Psoas muscle (tissue), 7 donors: ENCODE measurements at regions not wholly inside any gene's neighbourhood (a gene's known extent, or its start where the extent isn't known, plus 50 kb on each side); places are given as distances from the start of the nearest gene placed in this dataset.

Source experiments
- ATAC-seq, 4 donors: fragments of 200-7000 bp; cut with Tn5 transposase; one replicate each; pipeline ENCODE4 v1.9.1; 2020; ENCODE audit warnings: moderate library complexity in 3 of 4, mild to moderate bottlenecking in 2 of 4
- DNase-seq, 2 donors: peaks; one replicate each; pipeline ENCODE4 v3.0.0-alpha.2; 2020
- H3K27ac ChIP-seq: fragments of 200-600 bp; one replicate; pipeline ENCODE4 v1.8.0; 2022
- H3K27me3 ChIP-seq, 3 donors: fragments of 200-600 bp in 1 of 3; one replicate each; pipeline versions ENCODE4 v1.6.1 to v1.8.0; 2013 to 2022; ENCODE audit warnings: low read length in 2 of 3, mild to moderate bottlenecking in 2 of 3, moderate library complexity in 1 of 3; ENCODE audit not compliant: insufficient read depth in 3 of 3
- H3K36me3 ChIP-seq, 2 donors: fragments of 200-600 bp in 1 of 2; one replicate each; pipeline versions ENCODE4 v1.6.1 to v1.8.0; 2013 to 2022; ENCODE audit warnings: low read depth in 1 of 2, mild to moderate bottlenecking in 1 of 2, moderate library complexity in 1 of 2; ENCODE audit not compliant: insufficient read depth in 1 of 2
- H3K4me1 ChIP-seq: fragments of 200-600 bp; one replicate; pipeline ENCODE4 v1.8.0; 2022
- H3K4me3 ChIP-seq: fragments of 200-600 bp; one replicate; pipeline ENCODE4 v1.8.0; 2022; ENCODE audit warnings: mild to moderate bottlenecking
- H3K9me3 ChIP-seq: fragments of 200-600 bp; one replicate; pipeline ENCODE4 v1.8.0; 2022
- WGBS, 3 donors: extraction: QIAGEN DNeasy Blood & Tissue Kit; methylation state at CpG; one replicate each; pipeline versions ENCODE4 v1.1.6 to v1.1.7; 2013; 5-methylcytosine and 5-hydroxymethylcytosine counted together
- intact Hi-C, 2 donors: fragments of 100-400 bp; cut with DNase I; formaldehyde crosslinking; loops; one replicate each; pipeline versions ENCODE4 v1.11.0 to v1.14.2; 2022
- TF ChIP-seq, protein P1 (sequence below): fragments of 200-600 bp; IDR thresholded peaks from one replicate; pipeline ENCODE4 v1.8.0; 2022; ENCODE audit warnings: antibody characterized with exemption
- donor health status: healthy with polysubstance abuse.
- donor health status: DM: no; HTN: no; CAD: no; lungs with moderate emphysema.
- donor health status: Bipolar disorder and iron deficiency.
- donor health status: healthy.
- donor health status: DM: yes; HTN: yes; CAD: no.
- donor health status: DM: no; HTN: no; CAD: no.
- donor health status: DM: yes; HTN: yes; CAD: no.

DNA sequence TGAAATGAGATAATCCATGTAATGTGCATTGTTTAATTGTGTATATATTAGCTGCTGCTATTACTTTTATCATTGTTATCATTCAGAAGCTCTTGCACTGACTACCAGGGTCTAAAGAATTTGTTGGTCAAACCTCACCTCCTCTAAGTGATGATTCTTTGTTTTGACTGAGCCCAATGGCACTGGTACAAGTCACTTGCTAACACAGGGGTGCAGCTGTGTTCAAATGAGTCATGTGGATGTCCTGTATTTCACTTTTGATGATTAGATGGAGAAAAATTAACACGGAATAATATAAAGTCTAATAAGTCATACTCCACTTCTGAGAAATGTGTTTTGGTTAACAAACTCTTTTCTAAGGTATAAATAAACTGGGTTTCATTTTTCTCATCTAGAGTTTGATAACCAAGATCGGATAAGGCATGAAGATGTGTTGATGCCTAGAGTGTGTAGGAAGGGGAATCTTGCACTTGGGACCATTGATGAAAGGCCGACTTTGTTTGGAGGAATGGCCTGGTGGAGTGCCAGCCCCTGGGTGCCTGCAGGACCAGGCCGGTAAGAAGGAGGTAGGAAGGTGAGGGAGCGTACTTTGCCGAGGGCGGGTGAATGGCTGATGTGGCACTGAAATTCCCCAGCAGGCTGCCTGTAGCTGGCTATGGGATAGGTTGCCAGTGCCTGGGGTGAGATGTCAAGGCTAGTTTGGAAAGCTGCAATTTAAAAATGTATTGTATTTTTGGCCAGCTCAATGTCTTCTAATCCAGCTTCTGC is 244.7 kb upstream of the ZPLD1 start:
- ATAC-seq = no peak
- Histone ChIP-seq H3K36me3 (no peaks in the 10 kb centered on the region), H3K4me3 (no peak overlapping the region), H3K27ac (no peak overlapping the region), H3K27me3 (no peaks in the 10 kb centered on the region), H3K4me1 (no peaks in the 10 kb centered on the region), H3K9me3 (no peaks in the 10 kb centered on the region)
- WGBS, 3 donors = 78 to 89% (median 81%) methylated on average over 7 of the region's 7 CpGs
- intact Hi-C loops = no loop called here
- peak in 1 of 2 donors; percentile 13 for DNase-seq
- TF ChIP-seq, protein P1, sequence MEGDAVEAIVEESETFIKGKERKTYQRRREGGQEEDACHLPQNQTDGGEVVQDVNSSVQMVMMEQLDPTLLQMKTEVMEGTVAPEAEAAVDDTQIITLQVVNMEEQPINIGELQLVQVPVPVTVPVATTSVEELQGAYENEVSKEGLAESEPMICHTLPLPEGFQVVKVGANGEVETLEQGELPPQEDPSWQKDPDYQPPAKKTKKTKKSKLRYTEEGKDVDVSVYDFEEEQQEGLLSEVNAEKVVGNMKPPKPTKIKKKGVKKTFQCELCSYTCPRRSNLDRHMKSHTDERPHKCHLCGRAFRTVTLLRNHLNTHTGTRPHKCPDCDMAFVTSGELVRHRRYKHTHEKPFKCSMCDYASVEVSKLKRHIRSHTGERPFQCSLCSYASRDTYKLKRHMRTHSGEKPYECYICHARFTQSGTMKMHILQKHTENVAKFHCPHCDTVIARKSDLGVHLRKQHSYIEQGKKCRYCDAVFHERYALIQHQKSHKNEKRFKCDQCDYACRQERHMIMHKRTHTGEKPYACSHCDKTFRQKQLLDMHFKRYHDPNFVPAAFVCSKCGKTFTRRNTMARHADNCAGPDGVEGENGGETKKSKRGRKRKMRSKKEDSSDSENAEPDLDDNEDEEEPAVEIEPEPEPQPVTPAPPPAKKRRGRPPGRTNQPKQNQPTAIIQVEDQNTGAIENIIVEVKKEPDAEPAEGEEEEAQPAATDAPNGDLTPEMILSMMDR = no peak

DNA sequence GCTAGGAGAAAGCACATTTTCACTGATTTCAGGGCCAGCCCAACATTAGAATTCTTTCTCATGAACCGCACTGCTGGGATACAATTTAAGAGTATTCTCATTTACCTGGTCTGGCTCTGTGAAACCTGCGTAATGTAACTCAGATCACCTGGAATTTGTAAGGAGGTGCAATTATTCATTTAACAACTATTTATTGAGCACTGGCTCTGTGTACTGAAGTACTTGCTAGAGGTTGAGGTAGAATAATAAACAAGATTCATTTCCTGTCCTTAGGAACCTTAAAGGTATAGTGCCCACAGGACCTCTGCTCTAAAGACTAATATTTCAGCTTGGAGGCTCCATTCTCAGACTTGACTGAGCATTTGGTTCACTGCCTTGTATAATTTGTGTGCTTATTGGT is 242.2 kb upstream of the ZPLD1 start:
- Histone ChIP-seq H3K27ac (no peak overlapping the region), H3K9me3 (no peaks in the 10 kb centered on the region), H3K36me3 (no peaks in the 10 kb centered on the region), H3K27me3 (no peaks in the 10 kb centered on the region), H3K4me3 (no peak overlapping the region), H3K4me1 (no peaks in the 10 kb centered on the region)
- no peak for ATAC-seq
- intact Hi-C loops = no loop called here
- no peak for DNase-seq
- WGBS, 3 donors = 80 to 98% (median 98%) methylated on average over 2 of the region's 2 CpGs
- TF ChIP-seq, protein P1 = no peak

DNA sequence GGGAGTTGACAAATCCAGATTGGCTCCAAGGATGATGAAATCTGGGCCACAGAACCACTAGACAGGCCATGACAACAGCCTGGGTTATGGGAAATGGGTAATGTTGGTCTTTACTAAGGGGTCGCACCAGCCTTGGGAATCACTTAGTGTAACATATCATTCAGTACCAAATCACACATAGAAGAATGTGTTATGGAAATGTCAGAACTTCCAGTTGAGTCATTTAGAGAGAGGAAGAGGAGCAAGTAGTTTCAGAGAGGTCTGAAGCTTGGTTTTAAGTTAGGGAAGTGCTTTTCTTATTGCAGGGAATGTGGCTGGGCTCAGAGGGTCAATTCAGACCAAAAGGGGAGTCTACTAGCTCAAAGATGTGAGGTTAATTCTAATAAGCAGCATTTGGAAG is 241.6 kb upstream of the ZPLD1 start:
- Histone ChIP-seq H3K9me3 (no peaks in the 10 kb centered on the region), H3K27ac (no peak overlapping the region), H3K27me3 (no peaks in the 10 kb centered on the region), H3K36me3 (no peaks in the 10 kb centered on the region), H3K4me1 (no peaks in the 10 kb centered on the region), H3K4me3 (no peak overlapping the region)
- DNase-seq (no peak), ATAC-seq (no peak)
- TF ChIP-seq, protein P1 = no peak
- 90 to 100% (median 100%) methylated on average over 1 of the region's 1 CpG for WGBS, 3 donors
- intact Hi-C loops = no loop called here

DNA sequence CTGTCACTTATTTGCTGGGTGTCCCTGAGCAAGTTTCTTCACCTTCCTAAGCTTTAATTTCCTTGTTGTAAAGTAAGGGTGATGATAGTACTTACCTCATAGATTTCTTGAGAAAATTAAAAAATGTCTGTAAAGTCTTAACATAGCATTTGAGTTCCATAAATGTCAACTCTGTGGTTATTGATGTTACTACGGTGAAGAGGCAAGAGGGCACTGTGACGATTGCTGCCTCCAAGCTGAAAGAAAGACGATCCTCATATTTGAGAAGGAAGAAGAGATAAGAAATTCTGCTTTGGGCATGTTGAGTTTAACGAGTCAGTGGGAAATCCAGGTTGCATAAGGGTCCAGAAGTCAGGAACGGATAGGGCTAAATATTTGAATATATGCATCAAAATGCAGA is 240.8 kb upstream of the ZPLD1 start:
- TF ChIP-seq, protein P1 = no peak
- Histone ChIP-seq H3K4me3 (no peak overlapping the region), H3K36me3 (no peaks in the 10 kb centered on the region), H3K27me3 (no peaks in the 10 kb centered on the region), H3K9me3 (no peaks in the 10 kb centered on the region), H3K4me1 (no peaks in the 10 kb centered on the region), H3K27ac (no peak overlapping the region)
- DNase-seq (no peak), ATAC-seq (no peak)
- 71 to 78% (median 77%) methylated on average over 5 of the region's 5 CpGs for WGBS, 3 donors
- intact Hi-C loops = no loop called here

DNA sequence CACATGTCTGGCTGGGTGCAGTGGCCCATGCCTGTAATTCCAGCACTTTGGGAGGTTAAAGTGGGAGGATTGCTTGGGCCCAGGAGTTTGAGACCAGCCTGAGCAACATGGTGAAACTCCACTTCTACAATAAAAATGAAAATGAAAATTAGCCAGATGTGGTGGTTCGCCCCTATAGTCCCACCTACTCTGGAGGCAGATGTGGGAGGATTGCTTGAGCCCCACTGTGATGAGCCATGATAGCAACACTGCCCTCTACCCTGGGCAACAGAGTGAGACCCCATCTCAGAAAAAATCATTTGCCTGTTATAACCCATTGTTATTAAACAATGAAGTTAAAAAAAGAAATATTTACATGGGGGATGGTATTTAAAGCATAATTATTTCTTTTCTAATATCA is 240.1 kb upstream of the ZPLD1 start:
- Histone ChIP-seq H3K27ac (no peak overlapping the region), H3K4me1 (no peaks in the 10 kb centered on the region), H3K27me3 (no peaks in the 10 kb centered on the region), H3K4me3 (no peak overlapping the region), H3K36me3 (no peaks in the 10 kb centered on the region), H3K9me3 (no peaks in the 10 kb centered on the region)
- DNase-seq (no peak), ATAC-seq (no peak)
- 95 to 98% (median 96%) methylated on average over 1 of the region's 1 CpG for WGBS, 3 donors
- TF ChIP-seq, protein P1 = no peak
- intact Hi-C loops = no loop called here
